Panc1 (cell line): ENCODE measurements at regions not wholly inside any gene's neighbourhood (a gene's known extent, or its start where the extent isn't known, plus 50 kb on each side); places are given as distances from the start of the nearest gene placed in this dataset.

Experiments used
- POLR2AphosphoS5 ChIP-seq: IDR thresholded peaks from 2 replicates; pipeline ENCODE4 v1.6.1; 2012; ENCODE audit warnings: mild to moderate bottlenecking, low read depth, low read length, moderate library complexity
- SIN3A ChIP-seq: IDR thresholded peaks from 2 replicates; pipeline ENCODE4 v1.6.1; 2012; ENCODE audit warnings: low read depth, mild to moderate bottlenecking, low read length, moderate library complexity, borderline replicate concordance; ENCODE audit not compliant: insufficient read depth
- TCF7L2 ChIP-seq: IDR thresholded peaks from 2 replicates; pipeline ENCODE4 v1.6.1; 2011; ENCODE audit warnings: mild to moderate bottlenecking, low read depth, low read length, inconsistent platforms
- TF ChIP-seq, protein P1 (sequence below): fragments of 450-650 bp; IDR thresholded peaks from 2 replicates; pipeline ENCODE4 v1.5.1; 2017; ENCODE audit warnings: mild to moderate bottlenecking
- TF ChIP-seq, protein P2 (sequence below), 2 experiments: IDR thresholded peaks; 2 replicates each; pipeline ENCODE4 v1.6.1; 2011 to 2012; ENCODE audit warnings: low read depth in 2 of 2, control low read depth in 1 of 2, low read length in 1 of 2, mild to moderate bottlenecking in 1 of 2, moderate library complexity in 1 of 2; ENCODE audit not compliant: insufficient read depth in 1 of 2

DNA sequence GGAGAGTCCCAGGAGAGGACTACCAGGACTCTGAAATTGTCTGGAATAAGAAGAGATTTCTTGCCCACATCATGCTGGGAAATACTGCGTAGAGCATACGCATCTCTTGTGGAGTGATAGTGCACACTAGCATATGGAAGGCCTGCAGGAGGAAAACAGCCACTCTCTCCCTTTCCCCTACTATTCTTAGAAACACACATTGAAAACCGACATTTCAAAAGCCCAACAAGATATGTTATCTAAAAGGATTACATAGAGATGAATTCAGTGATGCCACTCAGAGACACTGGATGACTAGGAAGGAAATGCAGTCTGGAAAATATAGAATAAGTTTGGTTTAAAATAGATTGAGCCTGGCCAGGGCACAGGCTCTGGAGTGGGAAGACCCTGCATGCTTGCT is 388.7 kb upstream of the NBEA start:
- TF ChIP-seq, protein P1, sequence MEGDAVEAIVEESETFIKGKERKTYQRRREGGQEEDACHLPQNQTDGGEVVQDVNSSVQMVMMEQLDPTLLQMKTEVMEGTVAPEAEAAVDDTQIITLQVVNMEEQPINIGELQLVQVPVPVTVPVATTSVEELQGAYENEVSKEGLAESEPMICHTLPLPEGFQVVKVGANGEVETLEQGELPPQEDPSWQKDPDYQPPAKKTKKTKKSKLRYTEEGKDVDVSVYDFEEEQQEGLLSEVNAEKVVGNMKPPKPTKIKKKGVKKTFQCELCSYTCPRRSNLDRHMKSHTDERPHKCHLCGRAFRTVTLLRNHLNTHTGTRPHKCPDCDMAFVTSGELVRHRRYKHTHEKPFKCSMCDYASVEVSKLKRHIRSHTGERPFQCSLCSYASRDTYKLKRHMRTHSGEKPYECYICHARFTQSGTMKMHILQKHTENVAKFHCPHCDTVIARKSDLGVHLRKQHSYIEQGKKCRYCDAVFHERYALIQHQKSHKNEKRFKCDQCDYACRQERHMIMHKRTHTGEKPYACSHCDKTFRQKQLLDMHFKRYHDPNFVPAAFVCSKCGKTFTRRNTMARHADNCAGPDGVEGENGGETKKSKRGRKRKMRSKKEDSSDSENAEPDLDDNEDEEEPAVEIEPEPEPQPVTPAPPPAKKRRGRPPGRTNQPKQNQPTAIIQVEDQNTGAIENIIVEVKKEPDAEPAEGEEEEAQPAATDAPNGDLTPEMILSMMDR, result no peak
- TF ChIP-seq POLR2AphosphoS5, result no peak
- TF ChIP-seq, protein P2, sequence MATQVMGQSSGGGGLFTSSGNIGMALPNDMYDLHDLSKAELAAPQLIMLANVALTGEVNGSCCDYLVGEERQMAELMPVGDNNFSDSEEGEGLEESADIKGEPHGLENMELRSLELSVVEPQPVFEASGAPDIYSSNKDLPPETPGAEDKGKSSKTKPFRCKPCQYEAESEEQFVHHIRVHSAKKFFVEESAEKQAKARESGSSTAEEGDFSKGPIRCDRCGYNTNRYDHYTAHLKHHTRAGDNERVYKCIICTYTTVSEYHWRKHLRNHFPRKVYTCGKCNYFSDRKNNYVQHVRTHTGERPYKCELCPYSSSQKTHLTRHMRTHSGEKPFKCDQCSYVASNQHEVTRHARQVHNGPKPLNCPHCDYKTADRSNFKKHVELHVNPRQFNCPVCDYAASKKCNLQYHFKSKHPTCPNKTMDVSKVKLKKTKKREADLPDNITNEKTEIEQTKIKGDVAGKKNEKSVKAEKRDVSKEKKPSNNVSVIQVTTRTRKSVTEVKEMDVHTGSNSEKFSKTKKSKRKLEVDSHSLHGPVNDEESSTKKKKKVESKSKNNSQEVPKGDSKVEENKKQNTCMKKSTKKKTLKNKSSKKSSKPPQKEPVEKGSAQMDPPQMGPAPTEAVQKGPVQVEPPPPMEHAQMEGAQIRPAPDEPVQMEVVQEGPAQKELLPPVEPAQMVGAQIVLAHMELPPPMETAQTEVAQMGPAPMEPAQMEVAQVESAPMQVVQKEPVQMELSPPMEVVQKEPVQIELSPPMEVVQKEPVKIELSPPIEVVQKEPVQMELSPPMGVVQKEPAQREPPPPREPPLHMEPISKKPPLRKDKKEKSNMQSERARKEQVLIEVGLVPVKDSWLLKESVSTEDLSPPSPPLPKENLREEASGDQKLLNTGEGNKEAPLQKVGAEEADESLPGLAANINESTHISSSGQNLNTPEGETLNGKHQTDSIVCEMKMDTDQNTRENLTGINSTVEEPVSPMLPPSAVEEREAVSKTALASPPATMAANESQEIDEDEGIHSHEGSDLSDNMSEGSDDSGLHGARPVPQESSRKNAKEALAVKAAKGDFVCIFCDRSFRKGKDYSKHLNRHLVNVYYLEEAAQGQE (IDR thresholded peaks at IDR 0.05; ENCODE audit: insufficient read depth in 1 of 2, low read depth in 2 of 2, low read length in 1 of 2), result no peak
- no peak for TF ChIP-seq SIN3A
- TF ChIP-seq TCF7L2, result no peak
